ENCODE measurements at regions not wholly inside any gene's neighbourhood (a gene's known extent, or its start where the extent isn't known, plus 50 kb on each side); places are given as distances from the start of the nearest gene placed in this dataset.

GRCh38 chr12:24631676-24632426 is 317.1 kb downstream of the BCAT1 start:
- TF ChIP-seq, protein P1, sequence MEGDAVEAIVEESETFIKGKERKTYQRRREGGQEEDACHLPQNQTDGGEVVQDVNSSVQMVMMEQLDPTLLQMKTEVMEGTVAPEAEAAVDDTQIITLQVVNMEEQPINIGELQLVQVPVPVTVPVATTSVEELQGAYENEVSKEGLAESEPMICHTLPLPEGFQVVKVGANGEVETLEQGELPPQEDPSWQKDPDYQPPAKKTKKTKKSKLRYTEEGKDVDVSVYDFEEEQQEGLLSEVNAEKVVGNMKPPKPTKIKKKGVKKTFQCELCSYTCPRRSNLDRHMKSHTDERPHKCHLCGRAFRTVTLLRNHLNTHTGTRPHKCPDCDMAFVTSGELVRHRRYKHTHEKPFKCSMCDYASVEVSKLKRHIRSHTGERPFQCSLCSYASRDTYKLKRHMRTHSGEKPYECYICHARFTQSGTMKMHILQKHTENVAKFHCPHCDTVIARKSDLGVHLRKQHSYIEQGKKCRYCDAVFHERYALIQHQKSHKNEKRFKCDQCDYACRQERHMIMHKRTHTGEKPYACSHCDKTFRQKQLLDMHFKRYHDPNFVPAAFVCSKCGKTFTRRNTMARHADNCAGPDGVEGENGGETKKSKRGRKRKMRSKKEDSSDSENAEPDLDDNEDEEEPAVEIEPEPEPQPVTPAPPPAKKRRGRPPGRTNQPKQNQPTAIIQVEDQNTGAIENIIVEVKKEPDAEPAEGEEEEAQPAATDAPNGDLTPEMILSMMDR (IDR thresholded peaks at IDR 0.05; ENCODE audit: insufficient read depth, low read length, poor library complexity, severe bottlenecking): no peak
- TF ChIP-seq EZH2phosphoT487 (conservative IDR thresholded peaks at IDR 0.05; ENCODE audit: low read length): no peak
